ENCODE measurements at regions not wholly inside any gene's neighbourhood (a gene's known extent, or its start where the extent isn't known, plus 50 kb on each side); places are given as distances from the start of the nearest gene placed in this dataset.

DNA sequence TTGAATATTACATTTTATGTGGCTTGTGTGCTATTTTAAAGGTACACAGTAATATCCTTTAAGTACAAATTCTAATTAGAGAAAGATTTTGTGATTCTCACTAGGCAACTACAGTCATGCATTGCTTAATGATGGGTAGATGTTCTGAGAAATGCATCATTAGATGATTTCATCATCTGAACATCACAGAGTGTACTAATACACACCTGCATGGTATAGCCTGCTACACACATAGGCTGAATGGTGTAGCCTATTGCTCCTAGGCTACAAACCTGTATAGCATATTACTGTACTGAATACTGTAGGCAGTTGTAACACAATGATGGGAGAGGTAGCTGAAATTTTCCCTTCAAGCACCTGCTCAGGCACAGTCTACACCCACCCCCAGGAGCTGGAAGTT is 217.4 kb upstream of the EOMES start:
- DNase-seq (ENCODE audit: low spot score) = no peak

DNA sequence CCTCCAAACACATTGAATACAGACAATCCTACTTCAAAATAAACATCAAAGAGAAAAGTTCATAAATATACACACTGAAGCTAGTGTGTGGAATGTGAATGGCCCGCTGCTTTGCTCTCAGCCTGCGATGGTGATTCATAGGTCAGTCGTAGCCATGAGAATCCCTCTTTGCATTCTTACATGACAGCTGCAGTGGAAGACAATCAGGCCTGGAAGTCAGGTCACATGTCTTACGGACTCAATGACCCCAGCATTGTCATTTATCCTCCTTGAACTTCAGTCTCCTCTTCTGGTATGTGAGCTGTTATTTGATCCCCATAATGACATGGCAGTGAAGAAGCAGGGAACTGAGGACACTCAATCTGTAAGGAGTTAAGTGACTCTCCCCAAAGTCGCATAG is 217.8 kb upstream of the EOMES start:
- DNase-seq (ENCODE audit: low spot score) = no peak

DNA sequence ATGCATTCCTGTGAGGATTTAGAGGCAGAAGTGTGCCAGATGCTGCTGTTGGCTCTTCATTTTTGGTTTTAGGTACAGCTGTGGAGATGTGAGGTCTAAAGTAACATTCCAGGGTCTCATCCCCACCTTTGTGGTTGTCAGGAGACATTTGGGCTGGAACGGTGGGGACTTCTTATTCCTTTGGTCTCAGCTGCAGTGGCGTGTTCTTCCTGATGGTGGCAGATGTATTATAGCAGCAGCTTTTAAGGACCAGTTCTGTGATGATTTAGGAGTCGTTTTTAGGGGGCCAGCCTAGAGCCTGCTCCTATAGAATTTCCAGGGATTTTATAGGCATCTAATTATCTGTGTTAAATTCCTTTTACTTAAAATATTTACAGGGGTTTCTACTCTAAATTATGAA is 221.0 kb upstream of the EOMES start:
- no peak for DNase-seq (ENCODE audit: low spot score)

DNA sequence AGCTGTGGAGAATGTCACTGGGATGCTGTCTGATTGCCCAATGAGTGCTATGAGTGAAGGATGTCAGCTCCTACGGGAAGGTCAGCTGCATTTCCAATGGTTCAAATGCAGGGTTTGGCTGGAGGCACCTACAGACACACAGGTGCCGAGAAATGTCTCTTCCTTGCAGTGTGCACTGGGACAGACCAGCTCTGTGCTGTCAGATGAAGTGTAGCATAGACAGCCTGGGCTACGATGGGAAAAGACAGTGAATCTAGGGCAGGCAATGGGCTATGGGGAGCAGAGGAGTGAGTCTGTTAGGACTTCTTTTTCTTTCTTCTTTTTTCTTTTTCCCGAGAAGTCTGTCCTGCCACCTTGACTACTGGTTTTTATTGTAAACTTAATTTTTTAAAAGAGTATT is 223.1 kb upstream of the EOMES start:
- DNase-seq (ENCODE audit: low spot score) = no peak

DNA sequence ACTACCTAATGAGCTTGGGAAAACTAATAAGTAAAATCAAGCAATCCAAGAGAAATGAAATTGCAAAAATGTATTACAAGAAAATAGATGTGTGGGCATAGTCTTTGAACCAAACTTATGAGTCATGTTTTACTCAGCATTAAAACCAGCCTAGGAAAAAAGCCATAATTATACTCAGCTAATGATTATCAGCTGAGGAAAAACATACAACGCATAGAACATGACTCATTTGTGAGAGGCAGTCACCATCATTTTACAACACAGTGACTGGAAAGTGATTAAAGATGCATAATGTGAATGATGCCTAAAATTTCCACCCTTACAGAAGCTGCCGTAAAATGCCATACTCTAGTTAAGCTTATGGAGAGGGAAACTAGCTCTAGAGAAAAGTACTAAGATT is 238.0 kb upstream of the EOMES start:
- DNase-seq (ENCODE audit: low spot score) = no peak

DNA sequence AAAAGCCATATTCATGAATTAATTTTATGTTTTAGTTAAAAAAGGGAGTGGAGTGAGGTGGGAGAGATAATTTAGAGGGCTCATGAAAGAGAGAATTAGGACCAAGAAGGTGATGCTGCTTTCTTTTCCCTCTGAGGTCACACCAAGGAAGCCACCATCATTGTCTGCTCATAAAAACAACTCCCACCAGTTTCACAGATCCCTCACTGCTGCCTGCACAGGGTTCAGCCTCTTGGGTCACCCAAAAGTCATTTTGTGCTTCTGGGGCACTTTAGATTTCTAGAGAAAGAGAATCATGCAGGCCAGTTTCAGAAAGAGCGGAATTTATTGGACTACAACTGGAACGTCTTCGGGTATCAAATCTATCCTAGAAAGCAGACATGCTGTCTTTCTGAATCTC is 241.4 kb upstream of the EOMES start:
- DNase-seq (ENCODE audit: low spot score) = no peak

DNA sequence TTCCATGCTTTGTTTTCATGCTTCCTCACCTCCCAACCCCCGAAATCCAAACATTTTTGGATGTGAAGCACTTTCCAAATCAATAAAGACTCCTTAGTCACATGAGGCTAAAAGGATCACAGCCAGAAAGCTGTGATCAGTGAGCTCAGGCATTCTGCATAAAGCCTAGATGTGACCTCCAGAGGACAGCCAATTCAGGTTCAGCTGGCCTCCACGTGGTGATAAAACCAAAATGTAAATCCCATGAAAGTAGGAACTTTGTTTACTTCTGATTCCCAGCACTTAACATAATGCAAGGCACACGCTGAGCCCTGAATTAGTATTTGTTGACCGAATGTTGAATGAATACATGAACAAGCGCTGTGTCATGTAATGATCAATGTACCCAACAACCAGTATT is 249.5 kb upstream of the EOMES start:
- DNase-seq (ENCODE audit: low spot score) = no peak

DNA sequence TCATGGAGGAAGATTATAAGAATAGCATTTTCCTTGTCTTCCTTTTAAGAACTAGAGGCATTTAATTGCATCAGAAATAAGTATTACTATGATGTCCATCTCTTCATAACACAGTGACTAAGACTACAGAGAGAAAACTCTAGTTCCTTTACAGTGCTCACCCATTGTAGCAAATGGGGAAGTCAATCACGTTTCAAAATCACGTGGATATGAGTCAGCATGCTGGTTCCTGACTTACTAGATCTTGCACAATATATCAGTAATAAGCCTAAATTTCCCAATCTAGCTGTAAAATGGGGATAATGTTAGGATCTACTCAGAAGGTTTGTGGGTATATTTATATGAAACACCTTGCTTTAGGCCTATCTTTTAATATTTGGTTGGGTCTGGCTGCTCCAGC is 254.8 kb upstream of the EOMES start:
- no peak for DNase-seq (ENCODE audit: low spot score)

DNA sequence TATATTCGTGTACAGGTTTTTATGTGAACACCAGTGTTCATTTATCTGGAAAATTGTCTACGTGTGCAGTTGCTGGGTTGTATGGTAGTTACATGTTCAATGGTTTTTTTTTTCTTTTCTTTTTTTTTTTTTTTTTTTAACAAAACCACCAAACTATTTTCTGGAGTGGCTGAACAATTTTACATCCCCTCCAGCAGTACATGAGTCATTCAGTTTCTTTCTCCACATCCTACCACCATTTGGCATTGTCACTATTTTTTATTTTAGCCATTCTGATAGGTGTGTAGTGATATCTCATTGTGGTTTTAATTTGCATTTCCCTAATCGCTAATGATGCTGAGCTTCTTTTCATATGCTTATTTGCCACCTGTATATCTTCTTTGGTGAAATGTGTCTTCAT is 256.3 kb upstream of the EOMES start:
- no peak for DNase-seq (ENCODE audit: low spot score)

DNA sequence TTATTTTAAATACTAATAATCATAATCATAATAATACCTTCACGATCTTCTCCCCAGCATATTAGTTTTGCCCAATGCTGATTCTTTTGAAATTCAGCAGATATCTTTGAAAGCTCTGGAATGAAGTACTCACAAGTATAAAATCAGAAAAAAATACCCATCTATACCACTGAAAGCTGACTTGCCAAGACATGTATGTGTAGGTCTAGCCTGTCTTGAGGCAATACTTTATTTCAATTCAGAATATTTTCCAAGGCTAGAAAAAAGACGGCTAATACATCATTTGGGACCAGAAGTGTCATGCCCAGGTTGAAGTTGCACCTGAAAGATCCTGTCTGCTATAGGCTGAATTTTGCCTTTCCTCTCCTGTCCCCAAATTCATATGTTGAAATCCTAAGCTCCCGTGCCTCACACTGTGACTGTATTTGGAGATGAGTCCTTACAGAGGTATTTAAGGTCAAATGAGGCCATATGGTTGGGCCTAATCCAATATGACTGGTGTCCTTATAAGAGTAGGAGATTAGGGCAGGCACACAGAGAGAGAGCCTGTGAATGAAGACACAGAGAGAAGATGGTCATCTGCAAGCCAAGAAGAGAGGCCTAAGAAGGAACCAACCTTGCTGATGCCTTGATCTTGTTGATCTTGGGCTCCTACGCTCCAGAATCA is 255.9 kb upstream of the CMC1 start:
- DNase-seq (ENCODE audit: low spot score) = no peak

DNA sequence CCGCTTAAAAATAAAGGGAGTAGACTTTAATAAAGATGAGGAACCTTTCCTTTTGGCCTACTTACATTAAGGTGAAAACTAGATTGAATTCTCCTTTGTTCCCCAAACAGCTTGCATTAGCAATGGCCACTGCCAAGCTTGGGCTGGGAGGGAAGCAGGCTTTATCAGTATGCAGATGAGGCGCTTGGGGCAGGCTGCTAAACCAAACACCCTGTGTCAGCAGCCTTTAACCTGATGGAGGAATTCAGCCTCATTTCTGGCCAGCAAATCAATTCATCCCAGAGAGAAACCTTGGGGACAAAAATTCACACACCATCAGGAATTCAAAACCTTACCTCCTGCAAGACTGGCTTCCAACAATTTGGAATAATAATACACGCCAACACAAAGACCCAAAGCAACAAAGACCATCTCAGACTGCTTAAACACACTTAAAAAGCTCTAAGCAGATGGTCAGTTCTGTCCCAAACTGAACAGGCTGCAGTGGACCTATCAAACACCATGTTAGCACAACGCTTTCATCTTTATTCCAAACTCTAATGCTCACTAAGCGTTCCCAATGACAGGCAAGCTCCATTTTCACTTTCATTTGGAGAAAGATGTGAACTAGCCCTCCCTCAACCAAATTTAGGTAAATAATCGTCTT is 255.1 kb upstream of the CMC1 start:
- DNase-seq (ENCODE audit: low spot score) = no peak

DNA sequence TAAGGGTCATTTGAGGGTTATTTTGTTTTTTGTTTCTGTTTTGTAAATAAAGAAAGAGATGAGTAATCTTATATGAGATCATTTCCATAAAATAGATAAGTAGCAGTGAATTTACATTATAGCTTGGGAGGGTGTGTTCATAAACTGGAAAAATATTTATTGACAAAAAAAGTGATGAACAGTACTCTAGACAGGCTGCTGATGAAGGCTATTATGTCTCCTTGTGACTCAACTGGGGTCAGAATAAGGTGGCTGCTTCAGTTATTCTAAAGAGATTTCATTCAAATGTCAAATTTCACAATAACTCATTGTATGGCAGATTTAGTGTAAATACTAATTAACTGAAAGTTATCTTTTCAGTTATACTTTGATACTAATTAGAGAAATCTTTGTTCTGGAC is 251.1 kb upstream of the CMC1 start:
- no peak for DNase-seq (ENCODE audit: low spot score)

DNA sequence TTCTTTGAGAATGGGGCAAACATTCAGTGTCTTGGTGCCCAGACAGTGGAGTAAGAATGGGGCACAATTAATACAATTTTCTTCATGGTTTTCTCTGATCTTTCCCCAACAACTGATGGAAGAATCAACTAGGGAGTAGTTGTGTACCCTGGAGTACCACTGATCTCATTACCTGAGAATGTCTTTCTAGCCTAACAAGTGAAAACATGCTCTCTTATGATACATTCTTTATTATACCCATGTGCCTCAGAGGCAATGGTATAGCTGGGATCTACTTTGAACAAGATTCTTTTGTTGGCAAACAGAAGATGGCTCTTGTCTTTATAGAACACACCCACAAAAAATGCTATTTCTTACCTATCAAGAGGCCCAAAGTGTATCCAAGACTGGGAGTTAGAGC is 250.6 kb upstream of the CMC1 start:
- no peak for DNase-seq (ENCODE audit: low spot score)

DNA sequence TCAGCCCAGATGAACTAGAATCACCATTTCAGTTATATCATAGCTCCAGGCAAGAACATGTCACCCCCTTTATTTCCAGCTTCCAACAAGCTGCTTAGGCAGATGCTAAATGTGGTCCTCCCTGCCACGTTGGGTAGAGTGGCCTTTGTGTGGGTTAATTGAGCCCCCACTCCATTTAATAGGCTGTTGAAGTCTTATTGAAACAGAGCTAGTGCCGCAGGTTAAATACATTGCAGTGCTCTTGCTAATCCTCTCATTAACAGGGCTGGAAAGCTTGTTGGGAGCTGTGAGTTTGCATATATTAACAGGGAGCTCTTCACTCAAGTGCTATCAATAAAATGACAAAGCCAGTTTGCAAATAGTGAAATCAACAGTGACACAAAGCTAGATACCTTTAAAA is 248.4 kb upstream of the CMC1 start:
- DNase-seq (ENCODE audit: low spot score) = no peak

DNA sequence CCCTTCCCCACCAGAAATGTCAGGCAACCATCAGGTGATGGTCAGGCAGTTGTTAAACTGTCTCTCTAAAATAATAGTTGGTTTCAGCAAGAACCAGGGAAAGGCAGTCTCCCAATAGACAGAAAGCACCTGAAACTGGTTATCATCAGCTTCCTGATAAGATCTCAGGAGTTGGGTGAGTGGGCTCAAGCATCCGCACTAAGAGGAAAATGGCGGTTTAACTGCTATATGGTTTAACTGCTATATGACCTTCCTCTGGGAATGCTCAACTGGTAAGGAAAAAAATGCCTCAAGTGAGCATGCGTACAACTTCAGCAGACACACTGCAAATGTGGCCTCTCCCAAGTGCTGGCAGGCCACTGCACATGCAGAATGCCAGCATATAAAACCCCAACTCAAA is 240.8 kb upstream of the CMC1 start:
- DNase-seq (ENCODE audit: low spot score) = no peak

DNA sequence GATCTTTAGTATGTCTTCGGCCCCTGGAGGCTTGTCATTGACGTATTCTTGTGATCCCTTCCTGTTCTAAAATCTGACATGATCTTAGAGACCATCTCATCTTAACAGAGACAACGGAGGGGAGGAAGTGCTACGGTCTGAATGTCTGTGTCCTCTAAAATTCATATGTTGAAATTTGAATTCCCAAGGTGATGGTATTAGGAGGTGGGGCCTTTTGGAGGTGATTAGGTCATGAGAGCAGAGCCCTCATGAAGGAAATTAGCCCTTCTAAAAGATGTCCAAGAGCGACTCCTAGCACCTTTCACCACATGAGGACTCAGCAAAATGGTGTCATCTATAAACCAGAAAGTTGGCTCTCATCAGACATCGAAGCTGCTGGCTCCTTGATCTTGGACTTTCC is 233.2 kb upstream of the CMC1 start:
- DNase-seq (ENCODE audit: low spot score) = no peak

DNA sequence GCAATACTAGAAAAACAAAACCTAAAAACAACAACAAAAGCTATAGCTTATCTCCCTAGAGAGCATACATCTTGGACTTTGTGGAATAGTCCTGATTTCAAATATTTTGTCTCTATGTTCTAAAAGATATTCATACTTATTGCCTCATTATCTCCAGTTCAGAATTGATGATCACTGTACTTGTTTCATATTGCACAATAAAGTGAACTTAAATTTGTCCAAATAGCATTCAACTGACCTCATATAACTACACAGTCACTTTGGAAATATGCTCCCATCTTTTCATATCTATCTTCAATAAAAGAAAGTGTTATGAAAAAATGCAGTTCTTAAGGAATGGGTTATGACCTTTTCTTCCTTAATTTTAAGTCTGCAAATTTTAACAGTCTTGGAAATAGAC is 228.6 kb upstream of the CMC1 start:
- no peak for DNase-seq (ENCODE audit: low spot score)

DNA sequence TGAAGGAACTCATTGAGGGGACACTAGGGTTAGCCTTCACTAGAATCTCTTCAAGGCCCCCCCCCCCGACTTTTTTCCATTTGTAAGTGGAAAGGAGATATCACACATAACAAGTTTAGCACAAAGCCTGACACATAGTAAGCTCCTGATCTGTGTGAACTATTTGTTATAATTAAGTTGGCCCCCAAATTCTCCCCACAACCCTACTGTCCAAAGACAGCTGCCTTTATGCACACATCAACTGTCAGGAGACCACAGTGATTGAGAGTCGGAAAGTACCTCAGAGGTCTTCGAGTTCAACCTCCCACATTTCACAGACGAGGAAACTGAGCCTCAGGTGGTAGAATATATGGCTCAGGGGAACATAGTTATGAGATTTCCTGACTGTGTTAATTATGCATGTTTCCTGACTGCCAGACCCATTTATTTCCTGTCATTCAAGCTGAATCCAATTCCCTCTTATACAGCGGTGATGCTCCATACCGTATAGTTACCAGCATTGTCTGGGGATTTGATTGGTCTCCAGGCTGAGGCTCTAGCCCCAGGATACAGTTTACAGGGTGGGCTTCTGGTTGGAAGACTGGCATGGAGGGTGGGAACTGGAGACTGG is 227.4 kb upstream of the CMC1 start:
- no peak for DNase-seq (ENCODE audit: low spot score)

DNA sequence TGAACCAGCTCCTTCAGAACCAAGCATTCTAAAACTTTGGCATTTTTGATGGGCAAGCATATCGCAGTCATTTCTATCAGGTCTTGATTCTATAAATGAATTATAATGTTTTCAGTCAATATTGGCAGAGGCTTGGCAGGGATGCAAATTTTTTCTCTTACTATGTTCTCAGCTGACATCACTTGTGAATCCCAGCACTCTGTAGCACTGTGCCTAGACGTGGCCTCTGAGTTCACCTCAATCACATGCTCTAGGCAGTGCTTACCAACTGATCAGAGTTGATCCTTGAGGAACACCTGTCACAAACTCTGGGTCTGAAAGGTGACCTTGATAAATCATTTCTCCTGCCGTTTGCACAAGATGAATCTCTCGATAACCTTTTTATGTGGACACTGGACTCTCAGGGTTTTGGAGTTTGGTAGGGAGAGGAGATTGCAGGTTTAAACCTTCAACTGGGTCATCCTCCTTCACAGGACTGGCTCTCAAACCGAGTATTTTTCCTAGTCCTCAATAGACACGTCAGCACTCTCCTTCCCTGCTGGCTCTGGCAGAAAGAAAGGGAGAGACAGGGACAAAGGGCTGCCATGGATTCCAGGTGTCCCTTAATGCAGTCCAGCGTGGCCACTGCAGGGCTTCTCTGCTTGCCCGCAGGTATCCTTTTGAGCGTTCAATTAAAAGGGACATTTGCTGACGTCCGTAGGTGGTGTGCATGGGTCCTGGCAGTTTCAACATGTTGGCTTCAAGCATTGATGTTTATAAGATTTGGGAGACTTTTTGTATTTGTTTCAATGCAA is 222.3 kb upstream of the CMC1 start:
- no peak for DNase-seq (ENCODE audit: low spot score)

DNA sequence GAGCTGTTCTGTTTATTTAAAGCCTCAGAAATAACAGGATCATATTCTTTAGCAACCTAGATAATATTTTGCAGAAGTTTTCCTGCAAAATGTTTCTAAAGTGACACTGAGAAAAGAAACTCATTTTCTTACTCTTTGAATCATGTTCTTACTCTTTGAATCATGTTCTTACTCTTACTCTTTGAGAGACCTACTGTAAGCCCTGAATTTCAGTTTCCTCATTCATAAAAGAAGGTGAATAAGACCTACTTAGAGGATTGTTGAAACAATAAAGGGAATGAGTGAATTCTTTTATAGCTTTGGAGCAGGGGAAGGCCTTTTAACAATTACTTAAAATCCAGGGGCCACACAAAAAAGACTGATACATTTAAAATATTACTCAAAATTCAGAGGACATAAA is 221.7 kb upstream of the CMC1 start:
- no peak for DNase-seq (ENCODE audit: low spot score)

DNA sequence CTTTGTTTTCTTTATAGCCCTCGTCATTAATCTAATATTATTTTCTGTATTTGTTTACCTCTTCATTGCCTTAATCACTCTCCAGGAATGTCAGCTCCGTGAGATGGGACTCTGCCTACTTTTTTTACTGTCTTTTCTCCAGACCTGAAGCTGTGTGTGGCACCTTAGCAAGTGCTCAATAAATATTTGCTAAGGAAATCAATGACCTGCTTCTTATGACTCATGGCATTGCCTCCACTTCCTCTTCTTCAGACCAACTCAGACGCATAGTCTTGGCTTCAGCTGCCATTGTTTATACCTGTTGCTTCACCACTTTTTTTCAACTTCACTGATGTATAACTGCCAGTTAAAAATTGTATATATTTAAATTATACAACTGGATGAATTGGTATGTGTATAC is 218.5 kb upstream of the CMC1 start:
- no peak for DNase-seq (ENCODE audit: low spot score)

DNA sequence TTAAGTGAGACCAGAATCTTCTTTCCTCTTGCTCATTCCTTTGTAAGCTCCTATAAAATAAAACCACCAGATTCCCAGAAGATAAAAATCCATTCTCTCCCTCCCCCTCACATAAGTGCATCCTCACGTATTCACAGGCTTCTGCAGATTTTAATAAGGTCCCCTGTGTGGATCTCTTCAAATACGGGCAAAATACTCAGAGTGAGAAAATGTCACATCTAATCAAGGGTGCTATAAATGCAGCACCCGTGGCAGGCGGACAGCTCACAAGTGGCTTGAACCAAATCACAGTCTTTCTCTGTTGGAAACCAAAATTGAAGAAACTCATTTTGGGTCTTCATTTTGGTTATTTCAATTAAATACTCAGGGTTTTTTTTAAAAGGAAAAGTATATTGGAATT is 212.9 kb upstream of the CMC1 start:
- DNase-seq (ENCODE audit: low spot score) = no peak
